ENCODE measurements at regions not wholly inside any gene's neighbourhood (a gene's known extent, or its start where the extent isn't known, plus 50 kb on each side); places are given as distances from the start of the nearest gene placed in this dataset.

- POLR2A ChIA-PET: no interaction called here
- no peak for ATAC-seq
- no peak overlapping the region for H3K27ac ChIP-seq (ENCODE audit: low read depth, low read length)
- H3K9ac ChIP-seq (ENCODE audit: low read length): no peak overlapping the region
- DNase-seq (ENCODE audit: low read depth, low spot score): no peak
- no peaks in the 10 kb centered on the region for H3K4me1 ChIP-seq (ENCODE audit: control insufficient read depth in 1 of 2, insufficient read depth in 2 of 2, low read length in 2 of 2)
- H4K20me1 ChIP-seq (ENCODE audit: insufficient read depth): no peaks in the 10 kb centered on the region
- TF ChIP-seq SRF (IDR thresholded peaks at IDR 0.05; ENCODE audit: low read depth) (no peak), YY1 (IDR thresholded peaks at IDR 0.05; ENCODE audit: extremely low read depth, insufficient replicate concordance, low read depth, low read length) (no peak), JUND (IDR thresholded peaks at IDR 0.05) (no peak), CEBPB (IDR thresholded peaks at IDR 0.05; ENCODE audit: low read depth) (no peak), ZFX (IDR thresholded peaks at IDR 0.05) (no peak), RAD21 (IDR thresholded peaks at IDR 0.05; ENCODE audit: low read depth) (no peak), ZNF274 (IDR thresholded peaks at IDR 0.05; ENCODE audit: low read depth, low read length) (no peak), SP1 (IDR thresholded peaks at IDR 0.05; ENCODE audit: low read depth) (no peak), CTCF (IDR thresholded peaks at IDR 0.05 in 2 of 3, conservative IDR thresholded peaks at IDR 0.05 in 1 of 3; ENCODE audit: borderline replicate concordance in 1 of 3, insufficient read depth in 1 of 3, low read depth in 2 of 3, low read length in 2 of 3) (no peak), POLR2A (IDR thresholded peaks at IDR 0.05; ENCODE audit: borderline replicate concordance, extremely low read depth, insufficient read depth, insufficient read length) (no peak), FOSL1 (IDR thresholded peaks at IDR 0.05; ENCODE audit: low read depth) (no peak), EZH2 (IDR thresholded peaks at IDR 0.05) (no peak), EGR1 (IDR thresholded peaks at IDR 0.05; ENCODE audit: low read depth) (no peak), CBX3 (IDR thresholded peaks at IDR 0.05; ENCODE audit: low read depth) (no peak), SIN3A (IDR thresholded peaks at IDR 0.05; ENCODE audit: low read depth) (no peak), EZH2phosphoT487 (IDR thresholded peaks at IDR 0.05; ENCODE audit: borderline replicate concordance) (no peak), MAX (IDR thresholded peaks at IDR 0.05) (no peak)
- H2AFZ ChIP-seq (ENCODE audit: low read depth, low read length, poor library complexity, severe bottlenecking): no peak overlapping the region
- H3K4me2 ChIP-seq (ENCODE audit: low read length): no peak overlapping the region
- CTCF ChIA-PET: no interaction called here
- no peaks in the 10 kb centered on the region for H3K27me3 ChIP-seq (ENCODE audit: insufficient read depth, low read length)
- intact Hi-C loops (cut with micrococcal nuclease): no loop called here
- no TSS peak for BruUV-seq (replicated peaks)
- no peaks in the 10 kb centered on the region for H3K9me3 ChIP-seq (ENCODE audit: control insufficient read depth in 1 of 2, insufficient read depth in 1 of 2, low read depth in 1 of 2, low read length in 2 of 2)
- RAD21 ChIA-PET (ENCODE audit: low non-redundant PET in 1 of 2, low total read pairs in 2 of 2, uncharacterized antibody in 2 of 2, unreplicated experiment in 2 of 2): no interaction called here
- no peaks in the 10 kb centered on the region for H3K9me2 ChIP-seq (ENCODE audit: insufficient read depth)
- no peak overlapping the region for H3K4me3 ChIP-seq (replicated peaks in 1 of 2; ENCODE audit: low read depth in 1 of 2, low read length in 2 of 2)
- H3K79me2 ChIP-seq (ENCODE audit: insufficient read depth, low read length): no peaks in the 10 kb centered on the region
- no peaks in the 10 kb centered on the region for H3K36me3 ChIP-seq (ENCODE audit: control insufficient read depth in 1 of 2, insufficient read depth in 2 of 2, low read length in 2 of 2)
Observed at GRCh38 chr6:9057937-9058336, 622.6 kb upstream of the SLC35B3 start.
